OCI-LY3 (cell line): ENCODE measurements at regions not wholly inside any gene's neighbourhood (a gene's known extent, or its start where the extent isn't known, plus 50 kb on each side); places are given as distances from the start of the nearest gene placed in this dataset.

Experiments used
- EZH2phosphoT487 ChIP-seq: fragments of 200-600 bp; shearing (Covaris generic); IDR thresholded peaks from 2 replicates; pipeline ENCODE4 v1.6.1; 2018; ENCODE audit warnings: antibody characterized with exemption, mixed run types, low read depth
- TF ChIP-seq, protein P1 (sequence below): fragments of 200-600, 300-600 bp; sonication (generic); IDR thresholded peaks from 2 replicates; pipeline ENCODE4 v1.5.1; 2014; ENCODE audit warnings: antibody characterized with exemption, low read length, low read depth

- TF ChIP-seq EZH2phosphoT487: no peak
- TF ChIP-seq, protein P1, sequence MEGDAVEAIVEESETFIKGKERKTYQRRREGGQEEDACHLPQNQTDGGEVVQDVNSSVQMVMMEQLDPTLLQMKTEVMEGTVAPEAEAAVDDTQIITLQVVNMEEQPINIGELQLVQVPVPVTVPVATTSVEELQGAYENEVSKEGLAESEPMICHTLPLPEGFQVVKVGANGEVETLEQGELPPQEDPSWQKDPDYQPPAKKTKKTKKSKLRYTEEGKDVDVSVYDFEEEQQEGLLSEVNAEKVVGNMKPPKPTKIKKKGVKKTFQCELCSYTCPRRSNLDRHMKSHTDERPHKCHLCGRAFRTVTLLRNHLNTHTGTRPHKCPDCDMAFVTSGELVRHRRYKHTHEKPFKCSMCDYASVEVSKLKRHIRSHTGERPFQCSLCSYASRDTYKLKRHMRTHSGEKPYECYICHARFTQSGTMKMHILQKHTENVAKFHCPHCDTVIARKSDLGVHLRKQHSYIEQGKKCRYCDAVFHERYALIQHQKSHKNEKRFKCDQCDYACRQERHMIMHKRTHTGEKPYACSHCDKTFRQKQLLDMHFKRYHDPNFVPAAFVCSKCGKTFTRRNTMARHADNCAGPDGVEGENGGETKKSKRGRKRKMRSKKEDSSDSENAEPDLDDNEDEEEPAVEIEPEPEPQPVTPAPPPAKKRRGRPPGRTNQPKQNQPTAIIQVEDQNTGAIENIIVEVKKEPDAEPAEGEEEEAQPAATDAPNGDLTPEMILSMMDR: no peak
These were observed 268.9 kb downstream of the SP3 start for GRCh38 chr2:173696274-173696673.
